ENCODE measurements at regions not wholly inside any gene's neighbourhood (a gene's known extent, or its start where the extent isn't known, plus 50 kb on each side); places are given as distances from the start of the nearest gene placed in this dataset.

DNA sequence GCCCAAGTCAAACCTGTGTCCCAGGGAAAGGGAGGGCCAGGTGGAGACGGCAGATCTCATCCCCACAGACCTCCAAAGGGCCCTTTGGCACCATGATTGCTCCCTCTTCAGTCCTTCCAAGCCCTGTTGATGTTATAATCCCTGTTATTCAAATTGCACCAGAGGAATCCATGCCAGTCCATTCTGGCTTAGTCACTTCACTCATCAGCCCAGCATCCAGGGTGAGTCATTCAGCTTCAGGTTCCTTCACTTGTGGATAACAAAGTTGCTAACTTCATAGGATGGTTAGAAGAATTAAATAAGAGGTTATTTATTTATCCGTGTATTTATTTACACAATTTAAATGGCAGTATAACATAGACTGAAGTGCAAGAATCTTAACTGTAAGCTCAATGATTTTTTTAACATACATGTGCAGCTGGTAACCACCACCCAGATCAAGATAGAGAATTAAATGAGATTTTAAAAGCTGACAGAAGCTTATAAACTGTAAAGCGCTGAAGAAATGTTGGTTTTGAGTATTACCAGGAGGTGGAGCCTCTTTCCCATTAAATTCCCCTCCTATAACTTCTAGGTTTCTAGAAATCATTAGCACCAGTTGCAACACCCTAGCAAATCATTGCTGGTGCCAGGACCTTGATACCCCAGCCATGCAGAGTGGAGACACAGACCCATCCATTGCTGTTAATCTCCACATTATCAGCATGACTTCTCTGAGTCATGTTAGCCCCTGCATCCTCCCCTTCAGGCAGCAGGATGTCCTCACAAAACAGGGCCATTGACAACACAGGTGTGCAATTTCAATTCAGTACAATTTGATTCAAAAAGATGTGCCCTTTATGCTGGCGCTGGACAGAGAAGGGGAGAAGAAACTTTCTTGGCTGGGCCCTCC lies 77.4 kb downstream of the SEC61B start:
- H3K4ac ChIP-seq (ENCODE audit: low read depth in 1 of 2, low read length in 2 of 2) = no peak overlapping the region
- no peak overlapping the region for H2BK15ac ChIP-seq (ENCODE audit: low read depth, poor library complexity, severe bottlenecking)
- H3K4me3 ChIP-seq (ENCODE audit: insufficient read depth in 1 of 2, low read depth in 1 of 2, low read length in 2 of 2) = no peak overlapping the region
- no peaks in the 10 kb centered on the region for H3K36me3 ChIP-seq (ENCODE audit: control insufficient read depth in 1 of 2, insufficient read depth in 2 of 2, low read depth in 1 of 2, low read length in 2 of 2)
- H3K18ac ChIP-seq (ENCODE audit: low read depth in 1 of 2, low read length in 2 of 2) = no peak overlapping the region
- H2AK5ac ChIP-seq (ENCODE audit: low read length, severe bottlenecking) = no peak overlapping the region
- H3K9ac ChIP-seq (ENCODE audit: low read length) = no peak overlapping the region
- no peaks in the 10 kb centered on the region for H3K79me1 ChIP-seq (replicated peaks; ENCODE audit: low read length, poor library complexity, severe bottlenecking)
- no peak overlapping the region for H4K91ac ChIP-seq (ENCODE audit: low read length)
- WGBS = 81% methylated on average over 3 of the region's 4 CpGs
- H2AFZ ChIP-seq (ENCODE audit: low read depth, low read length) = no peak overlapping the region
- no peak overlapping the region for H4K8ac ChIP-seq (ENCODE audit: low read length)
- H3K23ac ChIP-seq (ENCODE audit: low read length in 2 of 2) = no peak overlapping the region
- peak overlapping the region in 1 of 2 experiments; percentile 66 for H3K14ac ChIP-seq (ENCODE audit: low read length in 2 of 2)
- no peak overlapping the region for H3K27ac ChIP-seq (ENCODE audit: low read length, poor library complexity, severe bottlenecking)
- DNase-seq = peak; percentile 58
- H2BK120ac ChIP-seq (ENCODE audit: low read depth, low read length) = no peak overlapping the region
- H2BK5ac ChIP-seq (ENCODE audit: low read depth, low read length, poor library complexity, severe bottlenecking) = no peak overlapping the region
- peaks cover 0 to 22% of the 10 kb centered on the region in 2 experiments for H3K27me3 ChIP-seq (ENCODE audit: control insufficient read depth in 1 of 2, insufficient read depth in 1 of 2, low read length in 2 of 2)
- no peak overlapping the region for H2BK12ac ChIP-seq (ENCODE audit: low read length in 2 of 2)
- no peak overlapping the region for H3K4me2 ChIP-seq (ENCODE audit: low read length, poor library complexity, severe bottlenecking)
- H3K9me3 ChIP-seq (ENCODE audit: control insufficient read depth, low read length) = no peaks in the 10 kb centered on the region
- H3K4me1 ChIP-seq (ENCODE audit: control insufficient read depth, insufficient read depth, low read depth, low read length) = no peaks in the 10 kb centered on the region

DNA sequence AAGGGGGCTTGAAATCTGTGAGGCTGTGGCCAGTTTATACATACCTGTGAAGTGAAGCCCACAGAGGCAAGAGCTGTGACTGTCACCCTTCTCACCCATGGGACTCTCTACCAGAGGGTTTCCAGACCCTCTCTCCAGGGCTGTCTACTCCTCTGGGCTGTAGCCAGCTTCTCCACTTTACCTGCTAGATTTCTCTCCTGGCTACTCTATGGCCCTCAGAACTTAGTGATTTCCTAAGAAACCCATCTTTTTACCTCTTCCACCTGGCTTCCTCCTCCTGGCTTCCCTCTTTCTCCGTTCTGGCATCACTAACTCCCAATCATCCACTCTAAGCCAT lies 78.0 kb downstream of the SEC61B start:
- H2BK120ac ChIP-seq (ENCODE audit: low read depth, low read length) = no peak overlapping the region
- no peaks in the 10 kb centered on the region for H3K4me1 ChIP-seq (ENCODE audit: control insufficient read depth, insufficient read depth, low read depth, low read length)
- no peak overlapping the region for H2BK12ac ChIP-seq (ENCODE audit: low read length in 2 of 2)
- no peak overlapping the region for H4K91ac ChIP-seq (ENCODE audit: low read length)
- no peaks in the 10 kb centered on the region for H3K79me1 ChIP-seq (replicated peaks; ENCODE audit: low read length, poor library complexity, severe bottlenecking)
- no peak overlapping the region for H3K18ac ChIP-seq (ENCODE audit: low read depth in 1 of 2, low read length in 2 of 2)
- H3K9me3 ChIP-seq (ENCODE audit: control insufficient read depth, low read length) = no peaks in the 10 kb centered on the region
- H3K4me3 ChIP-seq (ENCODE audit: insufficient read depth in 1 of 2, low read depth in 1 of 2, low read length in 2 of 2) = no peak overlapping the region
- H3K14ac ChIP-seq (ENCODE audit: low read length in 2 of 2) = no peak overlapping the region
- no peak overlapping the region for H2AK5ac ChIP-seq (ENCODE audit: low read length, severe bottlenecking)
- no peak overlapping the region for H3K23ac ChIP-seq (ENCODE audit: low read length in 2 of 2)
- DNase-seq = no peak
- H4K8ac ChIP-seq (ENCODE audit: low read length) = no peak overlapping the region
- no peak overlapping the region for H3K4me2 ChIP-seq (ENCODE audit: low read length, poor library complexity, severe bottlenecking)
- H3K36me3 ChIP-seq (ENCODE audit: control insufficient read depth in 1 of 2, insufficient read depth in 2 of 2, low read depth in 1 of 2, low read length in 2 of 2) = no peaks in the 10 kb centered on the region
- H3K4ac ChIP-seq (ENCODE audit: low read depth in 1 of 2, low read length in 2 of 2) = no peak overlapping the region
- no peak overlapping the region for H3K9ac ChIP-seq (ENCODE audit: low read length)
- WGBS = 0% methylated on average over 1 of the region's 1 CpG
- H3K27me3 ChIP-seq (ENCODE audit: control insufficient read depth in 1 of 2, insufficient read depth in 1 of 2, low read length in 2 of 2) = peaks cover 0 to 22% of the 10 kb centered on the region in 2 experiments
- H2AFZ ChIP-seq (ENCODE audit: low read depth, low read length) = no peak overlapping the region
- no peak overlapping the region for H3K27ac ChIP-seq (ENCODE audit: low read length, poor library complexity, severe bottlenecking)
- H2BK5ac ChIP-seq (ENCODE audit: low read depth, low read length, poor library complexity, severe bottlenecking) = no peak overlapping the region
- H2BK15ac ChIP-seq (ENCODE audit: low read depth, poor library complexity, severe bottlenecking) = no peak overlapping the region

DNA sequence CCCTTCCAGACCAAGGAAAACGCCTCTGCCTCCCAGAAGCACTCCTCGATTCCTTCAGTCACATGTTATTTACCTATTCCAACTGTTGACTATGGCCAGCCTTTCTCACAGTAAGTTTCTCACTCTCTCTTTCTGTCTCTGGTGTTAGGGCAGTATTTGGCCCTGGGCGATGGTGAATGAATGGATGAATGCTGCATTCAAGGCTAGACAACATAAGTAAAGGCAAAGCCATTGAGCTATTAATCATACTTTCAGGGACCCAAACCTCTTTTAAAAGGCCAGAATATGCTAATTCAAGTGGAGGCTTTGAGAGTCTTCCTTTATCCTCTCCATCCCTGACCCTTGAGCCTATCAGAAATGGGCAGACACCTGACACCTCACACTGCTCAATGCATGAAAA lies 78.5 kb downstream of the SEC61B start:
- Histone ChIP-seq H3K14ac (ENCODE audit: low read length in 2 of 2) (no peak overlapping the region), H3K36me3 (ENCODE audit: control insufficient read depth in 1 of 2, insufficient read depth in 2 of 2, low read depth in 1 of 2, low read length in 2 of 2) (no peaks in the 10 kb centered on the region), H4K8ac (ENCODE audit: low read length) (no peak overlapping the region), H2BK120ac (ENCODE audit: low read depth, low read length) (no peak overlapping the region), H2AK5ac (ENCODE audit: low read length, severe bottlenecking) (no peak overlapping the region), H3K4ac (ENCODE audit: low read depth in 1 of 2, low read length in 2 of 2) (no peak overlapping the region), H3K79me1 (replicated peaks; ENCODE audit: low read length, poor library complexity, severe bottlenecking) (no peaks in the 10 kb centered on the region), H2BK15ac (ENCODE audit: low read depth, poor library complexity, severe bottlenecking) (no peak overlapping the region), H3K4me2 (ENCODE audit: low read length, poor library complexity, severe bottlenecking) (no peak overlapping the region), H3K9me3 (ENCODE audit: control insufficient read depth, low read length) (no peaks in the 10 kb centered on the region), H3K4me1 (ENCODE audit: control insufficient read depth, insufficient read depth, low read depth, low read length) (no peaks in the 10 kb centered on the region), H3K18ac (ENCODE audit: low read depth in 1 of 2, low read length in 2 of 2) (no peak overlapping the region), H3K27ac (ENCODE audit: low read length, poor library complexity, severe bottlenecking) (no peak overlapping the region), H3K9ac (ENCODE audit: low read length) (no peak overlapping the region), H4K91ac (ENCODE audit: low read length) (no peak overlapping the region), H2BK5ac (ENCODE audit: low read depth, low read length, poor library complexity, severe bottlenecking) (no peak overlapping the region), H3K27me3 (ENCODE audit: control insufficient read depth in 1 of 2, insufficient read depth in 1 of 2, low read length in 2 of 2) (peaks cover 0 to 22% of the 10 kb centered on the region in 2 experiments), H3K23ac (ENCODE audit: low read length in 2 of 2) (no peak overlapping the region), H3K4me3 (ENCODE audit: insufficient read depth in 1 of 2, low read depth in 1 of 2, low read length in 2 of 2) (no peak overlapping the region), H2AFZ (ENCODE audit: low read depth, low read length) (no peak overlapping the region), H2BK12ac (ENCODE audit: low read length in 2 of 2) (no peak overlapping the region)
- WGBS = 82% methylated on average over 2 of the region's 3 CpGs
- no peak for DNase-seq

DNA sequence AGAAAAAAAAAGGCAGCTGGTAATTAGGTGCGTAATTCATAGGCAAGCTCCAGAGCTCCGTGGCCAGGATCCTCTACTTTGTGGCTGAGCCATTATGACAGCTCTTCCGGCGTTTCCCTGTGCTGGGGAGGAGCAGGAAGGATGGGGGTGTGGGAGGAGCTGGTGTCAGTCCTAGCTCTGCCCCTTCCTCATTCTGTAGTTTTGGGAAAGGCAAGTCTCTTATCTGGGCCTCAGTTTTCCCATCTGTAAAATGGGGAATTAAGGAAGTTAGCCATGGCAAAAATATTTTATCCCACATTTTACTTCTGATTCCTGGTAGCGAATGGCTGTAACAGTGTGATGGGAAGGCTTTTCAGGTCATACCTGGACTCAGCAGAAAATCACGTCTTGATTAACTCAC lies 81.1 kb downstream of the SEC61B start:
- H3K27ac ChIP-seq (ENCODE audit: low read length, poor library complexity, severe bottlenecking) = no peak overlapping the region
- no peak overlapping the region for H3K18ac ChIP-seq (ENCODE audit: low read depth in 1 of 2, low read length in 2 of 2)
- no peak overlapping the region for H3K9ac ChIP-seq (ENCODE audit: low read length)
- no peak for DNase-seq
- H3K23ac ChIP-seq (ENCODE audit: low read length in 2 of 2) = no peak overlapping the region
- no peak overlapping the region for H3K4ac ChIP-seq (ENCODE audit: low read depth in 1 of 2, low read length in 2 of 2)
- H3K9me3 ChIP-seq (ENCODE audit: control insufficient read depth, low read length) = no peaks in the 10 kb centered on the region
- no peak overlapping the region for H3K4me3 ChIP-seq (ENCODE audit: insufficient read depth in 1 of 2, low read depth in 1 of 2, low read length in 2 of 2)
- H3K79me1 ChIP-seq (replicated peaks; ENCODE audit: low read length, poor library complexity, severe bottlenecking) = no peaks in the 10 kb centered on the region
- no peak overlapping the region for H2BK120ac ChIP-seq (ENCODE audit: low read depth, low read length)
- H3K27me3 ChIP-seq (ENCODE audit: control insufficient read depth in 1 of 2, insufficient read depth in 1 of 2, low read length in 2 of 2) = peaks cover 0 to 10% of the 10 kb centered on the region in 2 experiments
- no peak overlapping the region for H3K14ac ChIP-seq (ENCODE audit: low read length in 2 of 2)
- H4K91ac ChIP-seq (ENCODE audit: low read length) = no peak overlapping the region
- WGBS = 92% methylated on average over 5 of the region's 6 CpGs
- H2AK5ac ChIP-seq (ENCODE audit: low read length, severe bottlenecking) = no peak overlapping the region
- H2BK15ac ChIP-seq (ENCODE audit: low read depth, poor library complexity, severe bottlenecking) = no peak overlapping the region
- no peak overlapping the region for H2BK12ac ChIP-seq (ENCODE audit: low read length in 2 of 2)
- H3K4me2 ChIP-seq (ENCODE audit: low read length, poor library complexity, severe bottlenecking) = no peak overlapping the region
- peaks cover 2% of the 10 kb centered on the region for H3K4me1 ChIP-seq (ENCODE audit: control insufficient read depth, insufficient read depth, low read depth, low read length)
- no peak overlapping the region for H2AFZ ChIP-seq (ENCODE audit: low read depth, low read length)
- H3K36me3 ChIP-seq (ENCODE audit: control insufficient read depth in 1 of 2, insufficient read depth in 2 of 2, low read depth in 1 of 2, low read length in 2 of 2) = no peaks in the 10 kb centered on the region
- H2BK5ac ChIP-seq (ENCODE audit: low read depth, low read length, poor library complexity, severe bottlenecking) = no peak overlapping the region
- no peak overlapping the region for H4K8ac ChIP-seq (ENCODE audit: low read length)

All from mesenchymal stem cell (in vitro differentiated cells and primary cell).